OCI-M2 (cell line): ENCODE measurements at regions not wholly inside any gene's neighbourhood (a gene's known extent, or its start where the extent isn't known, plus 50 kb on each side); places are given as distances from the start of the nearest gene placed in this dataset.
"Not testable (repeated sequence)": the region's sequence is repeated elsewhere in the genome, so short reads cannot be mapped to it uniquely, and the experiment has no call there.

Source experiments
- DNase-seq: peaks from one replicate; lab custom pipeline; 2025; ENCODE audit not compliant: unreplicated experiment; lab: John Stamatoyannopoulos, UW

DNA sequence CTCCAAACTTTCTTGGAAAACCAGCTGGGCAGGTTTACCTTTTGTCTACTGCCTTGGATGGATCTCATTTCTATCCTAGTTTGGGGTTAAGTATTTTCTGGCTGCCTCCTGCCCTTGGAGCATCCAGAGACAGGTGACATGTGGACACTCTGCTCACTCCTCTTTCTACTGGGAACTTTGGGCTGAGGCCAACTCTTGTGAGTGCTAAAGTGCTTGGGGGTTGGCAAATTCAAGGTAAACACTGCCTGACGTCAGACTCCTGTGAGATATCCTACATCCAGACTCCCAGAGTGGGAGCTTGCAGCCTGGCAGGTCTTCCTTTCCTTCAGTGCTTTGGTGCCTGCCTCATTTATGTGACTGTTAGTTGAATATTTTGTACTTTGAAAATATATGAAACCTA, 388.1 kb downstream of the KCNRG start:
- no peak for DNase-seq

DNA sequence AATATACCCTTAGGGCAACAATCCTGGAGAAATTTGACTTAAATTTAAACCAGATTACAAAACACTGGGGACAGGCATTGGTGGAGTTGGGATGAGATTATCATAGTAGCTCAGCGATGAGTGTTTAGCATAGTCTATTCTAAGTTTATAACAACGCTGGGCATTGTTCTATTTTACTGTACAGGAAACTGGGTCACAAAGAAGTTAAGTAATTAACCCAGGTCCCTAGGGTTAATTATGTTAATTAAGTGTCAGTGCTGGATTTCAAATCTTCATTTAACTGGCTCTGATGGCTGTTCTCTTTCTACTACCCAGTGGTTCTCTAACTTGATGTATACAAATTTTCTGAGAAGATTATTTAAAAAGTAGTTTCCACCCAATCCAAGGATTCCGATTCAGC, 388.9 kb downstream of the KCNRG start:
- DNase-seq: no peak

DNA sequence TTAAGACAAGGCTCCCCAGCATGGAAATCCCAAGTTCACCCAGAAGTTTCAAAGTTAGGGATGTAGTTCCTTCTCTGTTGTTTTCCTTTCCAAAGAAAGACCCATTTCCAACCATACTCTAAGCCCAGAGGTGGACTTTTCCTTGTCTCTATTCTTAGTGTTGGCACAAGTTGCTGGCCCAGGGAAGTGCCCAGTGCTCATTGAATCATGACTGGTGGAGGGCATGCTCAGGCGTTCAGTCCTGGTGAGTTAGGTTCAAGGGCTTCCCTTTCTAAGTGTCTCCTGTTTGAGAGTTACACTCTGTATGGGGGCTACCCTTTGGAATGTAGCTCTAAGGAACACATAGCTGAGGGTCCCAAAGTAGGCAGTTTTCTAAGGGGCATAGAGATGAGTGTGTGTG, 389.5 kb downstream of the KCNRG start:
- no peak for DNase-seq

DNA sequence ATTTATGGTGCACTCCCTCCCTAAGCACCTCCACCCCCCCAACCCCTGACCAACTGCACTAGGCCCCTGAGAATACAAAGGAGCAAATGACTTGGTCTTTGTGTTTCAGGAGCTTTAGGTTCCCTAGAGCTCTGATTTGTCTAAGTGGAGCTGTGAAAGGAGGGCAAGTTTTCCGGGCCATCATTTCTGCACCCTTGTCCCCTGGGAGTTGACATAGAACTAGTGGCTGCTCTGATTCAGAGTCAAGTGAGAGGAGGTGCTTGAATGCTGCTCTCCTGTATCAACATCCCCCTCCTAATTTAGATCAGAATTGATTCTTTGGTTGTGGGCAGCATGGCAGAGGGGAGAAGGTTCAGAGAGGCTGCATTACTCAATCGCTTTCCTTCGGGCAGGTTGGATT, 391.6 kb downstream of the KCNRG start:
- no peak for DNase-seq

DNA sequence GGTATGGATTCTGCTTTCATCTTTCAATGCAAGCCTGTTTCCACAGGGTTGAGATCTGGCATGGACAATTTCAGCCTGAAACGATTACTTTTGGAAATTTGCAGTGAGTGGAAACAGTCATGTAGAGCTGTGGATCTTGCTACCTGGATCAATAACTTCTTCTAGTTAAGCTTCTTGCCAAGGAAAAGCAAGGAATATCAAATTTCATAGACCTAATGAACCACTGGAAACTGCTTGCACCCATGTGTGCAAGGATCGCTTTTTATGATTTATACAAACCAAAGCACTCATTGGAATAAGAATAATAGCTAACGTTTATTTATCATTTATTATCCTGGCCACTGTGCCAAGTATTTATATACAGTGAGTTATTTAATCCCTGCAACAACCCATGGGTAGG, 392.8 kb downstream of the KCNRG start:
- no peak for DNase-seq

DNA sequence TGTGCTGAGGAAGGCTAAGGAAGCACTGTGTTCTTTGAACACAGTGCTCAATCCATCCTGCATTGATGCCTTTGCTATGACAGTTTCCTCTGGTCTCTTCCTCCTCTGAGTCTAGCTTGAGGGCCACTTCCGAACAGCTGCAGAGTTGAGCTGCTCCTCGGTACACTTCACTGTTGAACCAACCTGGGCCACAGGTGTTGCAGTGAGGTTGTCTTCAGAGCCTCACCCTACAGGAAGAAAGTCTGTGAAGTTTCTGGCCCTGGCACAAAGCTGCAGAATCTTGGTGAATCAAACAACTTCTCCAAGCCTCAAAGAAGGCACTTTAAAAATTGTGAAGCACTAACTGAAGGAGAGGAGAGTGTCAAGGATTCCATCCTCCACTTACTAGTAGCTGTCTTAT, 394.0 kb downstream of the KCNRG start:
- DNase-seq: no peak

DNA sequence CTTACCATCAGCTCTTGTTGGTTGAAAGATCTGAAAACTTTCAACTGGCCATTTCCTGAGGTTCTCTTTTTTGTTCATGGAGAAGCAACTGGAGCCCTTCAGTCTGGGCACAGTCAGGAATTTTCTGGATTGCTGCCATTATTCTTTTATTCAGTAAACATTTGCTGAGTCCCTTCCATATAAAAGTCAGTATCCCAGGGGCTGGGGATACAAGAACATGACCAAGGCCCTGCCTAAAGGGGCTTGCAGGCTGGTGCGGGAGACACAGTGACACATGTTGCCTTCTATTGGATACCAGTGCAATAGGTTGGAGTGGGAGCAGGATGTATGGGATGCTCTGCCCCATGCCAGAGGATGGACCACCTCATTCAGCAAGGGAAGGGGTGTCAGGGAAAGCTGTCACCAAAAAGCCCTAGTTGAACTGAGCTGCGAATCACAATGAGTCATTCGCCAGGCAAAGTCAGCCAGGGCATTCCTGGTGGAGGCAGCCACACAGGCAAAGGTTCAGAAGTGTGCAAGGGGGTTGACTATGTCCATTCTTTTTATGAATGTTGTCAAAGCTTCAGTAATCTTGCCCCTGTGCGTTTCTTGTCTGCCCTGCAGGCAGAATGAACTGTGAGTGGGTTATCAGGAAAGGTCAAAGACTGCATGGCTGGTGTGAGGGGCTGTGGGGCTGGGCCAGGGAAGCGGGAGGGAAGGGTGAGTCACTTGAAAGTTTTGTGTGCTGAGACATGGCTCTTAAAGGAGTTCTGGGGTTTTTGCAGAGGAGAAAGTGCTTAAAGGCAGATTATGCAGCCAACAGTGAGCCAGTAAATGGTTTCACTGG, 395.9 kb downstream of the KCNRG start:
- no peak for DNase-seq

DNA sequence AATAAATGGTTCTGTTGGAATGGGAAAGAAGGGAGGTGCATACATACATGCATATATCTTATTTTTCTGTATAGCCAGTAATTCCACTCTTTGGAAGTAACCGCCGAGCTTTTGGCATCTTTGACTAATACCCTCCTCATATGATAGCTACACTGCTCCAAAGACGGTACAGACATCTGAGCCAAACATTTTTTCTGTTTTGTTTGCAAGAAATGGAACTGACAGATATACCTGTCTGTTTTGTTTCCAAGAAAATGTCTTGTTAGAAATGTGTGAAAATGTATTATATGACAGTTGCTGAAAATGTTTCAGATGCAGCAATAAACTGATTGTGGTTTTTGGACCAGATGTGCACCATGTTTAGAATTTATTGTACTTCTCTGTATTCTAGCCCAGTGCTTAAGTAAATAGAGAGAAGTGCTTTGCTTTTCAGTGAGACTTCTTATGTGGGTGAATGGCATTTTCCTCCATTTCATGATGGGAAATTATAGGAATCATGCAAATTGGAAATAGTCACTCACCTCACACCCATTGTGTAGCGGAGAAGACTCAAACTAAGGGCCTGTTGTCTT, 396.9 kb downstream of the KCNRG start:
- DNase-seq: no peak

DNA sequence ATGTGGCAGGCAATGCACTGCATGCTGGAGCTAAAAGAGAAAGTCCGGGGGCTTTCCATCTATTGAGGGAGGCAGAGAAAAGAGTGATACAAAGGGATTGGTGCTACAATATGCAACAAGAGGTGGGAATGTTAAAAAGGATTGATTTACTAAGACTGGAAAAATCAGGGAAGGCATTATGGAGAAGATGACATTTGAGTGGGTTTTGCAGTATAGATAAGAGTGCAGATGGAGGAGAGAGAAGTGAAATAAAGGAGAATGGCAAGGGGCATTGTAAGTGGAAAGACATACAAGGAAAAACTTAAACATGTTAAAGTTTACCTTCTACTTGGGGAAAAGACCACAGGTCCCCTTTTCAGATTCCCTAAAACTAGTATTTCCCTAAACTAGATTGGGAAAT, 399.4 kb downstream of the KCNRG start:
- no peak for DNase-seq

DNA sequence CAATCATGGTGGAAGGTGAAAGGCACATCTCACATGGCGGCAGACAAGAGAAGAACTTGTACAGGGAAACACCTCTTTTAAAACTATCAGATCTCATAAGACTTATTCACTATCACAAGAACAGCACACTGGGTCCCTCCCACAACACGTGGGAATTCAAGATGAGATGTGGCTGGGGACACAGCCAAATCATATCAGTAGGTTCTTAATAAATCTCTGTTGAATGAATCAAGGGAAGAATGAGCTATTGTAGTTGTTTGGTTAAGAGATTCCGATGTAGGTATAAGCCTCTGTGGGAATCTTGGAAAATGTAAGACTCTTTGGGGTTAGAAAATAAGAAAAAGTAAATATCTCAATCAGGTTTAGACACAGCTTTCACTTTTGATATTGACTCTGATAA, 400.2 kb downstream of the KCNRG start:
- no peak for DNase-seq

DNA sequence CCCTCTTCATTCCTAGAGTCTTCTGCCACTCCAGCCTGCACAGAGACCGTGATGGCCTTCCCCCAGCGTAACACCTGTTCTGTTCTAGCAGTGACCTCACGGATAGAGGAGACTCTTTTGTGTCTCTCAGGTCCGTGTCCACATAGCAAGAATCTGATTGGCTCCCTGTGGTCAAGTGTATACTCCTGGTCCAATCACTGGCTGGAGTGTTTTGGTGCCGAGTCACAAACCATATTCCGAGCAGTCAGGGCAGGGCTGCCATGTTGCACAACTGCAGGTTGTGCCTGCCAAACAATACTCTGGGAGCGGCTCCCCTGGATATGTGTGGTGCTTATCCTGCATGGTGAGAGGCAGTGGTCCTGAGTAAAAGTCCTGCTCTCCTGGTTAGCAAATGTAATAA, 402.4 kb downstream of the KCNRG start:
- no peak for DNase-seq

DNA sequence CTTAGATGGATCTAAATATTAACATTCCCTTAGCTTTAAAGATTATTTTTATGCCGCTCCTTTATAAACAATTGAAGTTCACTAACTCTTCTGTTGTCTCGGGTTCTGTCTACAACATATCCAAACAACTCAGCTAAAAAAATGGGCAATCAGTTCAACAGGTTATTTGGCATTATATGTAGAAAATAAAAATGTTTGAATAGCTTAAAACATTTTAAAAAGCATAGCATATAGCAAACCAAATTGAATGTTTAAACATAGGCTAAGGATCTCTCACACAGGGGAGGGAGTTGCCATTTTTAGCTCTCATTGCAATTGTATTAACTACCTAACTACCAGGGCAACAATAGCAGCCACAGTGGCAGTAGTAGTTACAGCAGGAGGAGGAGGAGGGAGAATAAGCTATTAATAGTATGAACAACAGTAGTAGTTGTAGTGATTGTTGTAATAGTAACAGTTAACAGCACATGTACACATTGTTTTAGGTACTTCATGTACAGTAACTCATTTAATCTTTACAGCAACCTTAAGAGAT, 404.2 kb downstream of the KCNRG start:
- DNase-seq: no peak

DNA sequence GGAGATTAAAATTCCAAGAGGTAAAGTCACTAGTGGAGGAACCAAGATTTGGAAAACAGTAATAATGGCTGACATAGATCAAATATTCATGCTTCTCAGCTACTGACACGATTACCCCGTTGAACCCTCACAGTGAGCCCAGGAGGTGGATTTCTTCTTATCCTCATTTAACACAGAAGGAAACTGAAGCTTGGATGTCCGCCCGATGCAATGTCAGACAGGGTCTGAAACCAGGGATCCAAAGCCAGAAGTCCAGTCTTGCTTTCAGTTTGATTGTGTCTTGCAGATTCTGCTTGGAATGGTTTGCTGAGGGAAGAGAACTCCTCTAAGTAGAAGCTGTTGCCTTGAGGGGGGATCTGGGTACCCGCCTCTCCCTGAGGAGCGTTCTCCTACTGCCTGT, 404.7 kb downstream of the KCNRG start:
- DNase-seq: no peak

DNA sequence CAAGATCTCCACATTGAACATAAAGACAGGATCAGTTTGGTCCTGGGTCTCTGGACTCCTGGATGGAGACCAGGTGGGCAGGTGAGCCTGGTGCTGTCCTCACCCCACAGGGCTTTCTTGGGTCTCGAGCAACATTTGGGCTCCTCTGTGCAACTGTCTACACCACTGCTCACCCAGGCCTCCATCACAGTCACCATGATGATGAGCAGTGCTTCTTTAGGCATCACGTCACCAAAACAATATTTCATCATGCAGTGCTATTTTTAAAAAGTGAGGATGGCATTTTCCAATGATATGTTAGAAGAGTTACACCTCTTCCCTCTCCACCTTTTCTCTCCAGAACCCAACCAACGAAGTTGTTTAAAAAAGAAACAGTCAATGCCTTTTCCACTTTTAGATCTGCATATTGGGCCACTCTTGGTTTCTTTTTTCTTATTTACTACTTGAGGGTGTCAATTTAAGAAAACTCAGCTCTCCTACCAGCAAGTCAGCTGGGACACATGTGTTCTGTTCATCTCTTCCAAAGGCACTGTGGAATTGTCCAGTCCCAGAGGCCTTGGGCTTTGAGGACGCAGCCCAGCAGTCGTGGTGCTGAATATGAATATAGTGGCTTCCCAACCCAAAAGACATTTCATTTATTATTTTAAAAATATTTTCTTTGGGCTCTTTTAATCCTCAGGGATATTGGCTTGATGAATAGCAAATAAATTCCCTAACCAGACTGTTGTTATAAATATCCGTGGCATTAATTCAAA, 405.7 kb downstream of the KCNRG start:
- DNase-seq: no peak

DNA sequence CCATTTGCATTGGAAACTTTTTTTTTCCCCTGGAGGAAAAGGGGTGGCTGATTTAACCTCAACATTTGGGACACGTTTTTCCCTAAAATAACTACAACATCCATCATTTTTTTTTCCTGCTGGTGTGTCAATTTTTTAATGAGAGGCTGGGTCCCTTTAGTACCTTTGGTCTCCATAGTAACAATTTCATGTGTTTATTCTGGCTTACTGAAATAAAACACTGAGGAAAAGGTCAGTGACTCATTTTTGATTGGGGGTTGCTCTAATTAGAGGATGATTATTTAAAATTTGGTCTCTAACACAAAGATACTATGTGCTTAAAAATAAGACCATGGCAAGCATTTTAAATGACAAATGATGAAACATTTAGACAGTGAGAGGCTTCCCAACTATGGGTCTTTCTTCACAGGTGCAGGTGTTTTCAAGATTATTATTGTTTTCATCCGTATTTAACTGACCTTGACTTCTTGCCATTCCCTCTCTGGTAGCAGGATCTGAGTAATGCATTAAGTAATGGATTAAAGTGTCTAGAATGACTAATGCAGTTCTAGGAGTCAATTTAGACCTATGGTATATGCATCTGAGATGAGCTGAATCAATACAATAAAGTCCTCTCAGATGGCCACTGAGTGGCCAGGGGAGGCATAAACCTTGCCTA, 406.4 kb downstream of the KCNRG start:
- DNase-seq: no peak

DNA sequence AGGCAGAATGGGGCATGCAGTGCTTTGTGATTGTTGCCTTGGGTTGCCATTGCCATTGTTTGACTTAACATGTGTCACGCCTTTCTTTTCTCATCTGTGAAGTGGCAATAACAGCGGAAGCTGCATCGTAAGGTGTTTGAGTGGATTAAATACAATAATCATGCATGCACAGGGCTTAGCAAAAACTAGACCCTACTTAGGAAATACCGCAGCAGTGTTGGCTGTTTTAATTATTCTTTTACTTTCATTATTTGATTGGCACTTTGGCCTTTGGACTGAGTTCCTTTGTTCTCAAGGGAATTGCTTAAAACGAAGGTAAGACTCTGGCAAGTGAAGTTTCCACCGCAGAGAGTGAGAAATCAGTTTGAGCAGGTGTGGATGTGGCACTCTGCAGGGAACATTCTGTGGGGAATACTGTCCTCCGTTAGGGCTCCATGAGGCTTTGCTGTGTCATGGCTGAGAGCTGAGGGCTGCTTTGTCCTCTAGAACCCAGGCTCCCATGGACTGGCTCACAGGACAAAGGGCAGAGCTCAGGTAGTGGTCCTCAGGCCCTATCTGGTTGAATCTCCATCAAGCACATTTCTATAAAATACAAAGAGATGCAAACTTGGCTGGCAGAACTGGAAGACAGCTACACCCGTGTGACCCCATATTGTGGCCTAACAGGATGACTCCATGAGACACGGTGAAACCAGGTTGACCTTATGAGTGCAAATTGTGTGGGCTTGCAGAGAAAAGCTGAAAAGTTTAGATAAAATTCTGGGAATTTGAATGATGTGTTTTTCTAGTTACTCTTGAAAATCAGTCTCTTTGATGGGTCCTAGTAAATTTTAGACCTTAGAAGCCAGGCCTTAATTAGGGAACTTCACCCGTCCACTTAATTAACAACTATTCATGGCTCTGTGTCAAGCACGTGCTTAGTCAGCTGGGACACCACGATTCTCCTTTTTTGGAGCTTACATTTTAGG, 407.2 kb downstream of the KCNRG start:
- no peak for DNase-seq

DNA sequence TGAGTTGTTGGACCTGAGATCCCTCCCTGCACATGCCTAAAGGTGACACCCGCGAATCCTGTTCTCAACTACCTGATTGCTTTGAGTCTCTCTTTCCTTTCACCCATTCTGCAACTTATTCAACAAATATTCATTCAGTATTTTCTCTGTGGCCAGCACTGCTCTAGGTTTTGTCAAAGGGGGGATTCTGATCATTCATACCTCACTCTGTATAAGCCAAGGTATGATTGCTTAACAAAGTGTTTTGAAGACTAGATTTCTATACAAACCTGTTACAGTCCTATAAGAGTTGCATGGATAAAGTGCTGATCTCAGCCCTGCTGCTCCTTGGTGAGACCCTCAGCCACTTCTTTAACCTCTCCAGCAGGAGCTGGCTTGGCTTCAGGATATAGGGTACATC, 409.7 kb downstream of the KCNRG start:
- no peak for DNase-seq

DNA sequence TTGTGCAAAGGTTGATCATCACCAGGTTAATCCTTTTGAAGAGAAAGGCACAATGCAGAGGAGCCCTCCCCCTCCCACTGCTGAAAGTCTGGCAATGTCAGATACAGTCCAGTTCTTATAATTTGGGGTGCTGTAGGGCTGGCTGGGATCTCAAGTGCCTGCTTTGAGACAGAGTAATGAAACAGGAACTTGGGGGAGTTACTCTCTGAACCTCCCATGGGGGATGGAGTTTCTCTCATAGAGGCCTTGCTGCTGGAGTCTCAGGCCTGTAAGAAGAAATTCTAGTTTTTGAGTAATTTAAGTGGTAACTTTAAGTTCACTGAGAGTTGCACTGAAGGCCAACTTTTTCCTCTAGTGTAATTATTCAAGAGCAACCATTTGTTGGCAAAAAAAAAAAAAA, 410.5 kb downstream of the KCNRG start:
- DNase-seq: no peak

DNA sequence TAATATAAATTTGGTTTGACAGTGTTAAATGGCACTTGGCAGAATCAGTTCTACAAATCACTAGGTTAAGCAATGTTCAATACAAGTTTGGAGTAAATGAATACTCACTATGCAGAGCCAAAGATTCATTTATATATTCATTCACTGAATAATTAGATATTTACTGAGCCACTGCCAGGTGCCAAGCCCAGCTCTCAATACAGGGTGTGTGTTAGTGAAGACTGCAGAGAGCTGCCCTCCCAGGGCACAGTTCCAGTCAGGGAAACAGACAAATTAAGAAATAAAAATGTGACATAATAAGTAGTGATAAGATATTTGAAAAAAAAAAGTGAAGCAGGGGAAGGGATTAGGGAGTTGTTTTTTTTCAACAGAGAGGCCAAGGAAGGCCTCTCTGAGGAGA, 411.7 kb downstream of the KCNRG start:
- no peak for DNase-seq

DNA sequence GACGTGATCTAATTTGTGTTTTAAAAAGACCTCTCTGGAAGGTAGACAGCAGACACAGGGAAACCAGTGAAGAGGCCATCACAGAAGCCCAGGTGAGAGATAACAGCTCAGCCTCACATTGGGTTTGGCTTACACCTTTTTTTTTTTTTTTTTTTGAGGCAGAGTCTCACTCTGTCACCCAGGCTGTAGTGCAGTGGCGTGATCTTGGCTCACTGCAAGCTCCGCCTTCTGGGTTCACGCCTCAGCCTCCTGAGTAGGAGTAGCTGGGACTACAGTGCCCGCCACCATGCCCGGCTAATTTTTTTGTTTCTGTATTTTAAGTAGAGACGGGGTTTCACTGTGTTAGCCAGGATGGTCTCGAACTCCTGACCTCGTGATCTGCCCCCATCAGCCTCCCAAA, 412.3 kb downstream of the KCNRG start:
- not testable (repeated sequence) for DNase-seq
